Activated CD4-positive, alpha-beta T cell treated with anti-CD3 and anti-CD28 coated beads, Interleukin-2, amount 50 U/mL, for 1 hour (primary cell): ENCODE measurements at regions not wholly inside any gene's neighbourhood (a gene's known extent, or its start where the extent isn't known, plus 50 kb on each side); places are given as distances from the start of the nearest gene placed in this dataset.
"Not testable (repeated sequence)": the region's sequence is repeated elsewhere in the genome, so short reads cannot be mapped to it uniquely, and the experiment has no call there.

Source experiments
- DNase-seq: peaks from one replicate; pipeline ENCODE4 v3.0.0-alpha.2; 2020

- DNase-seq, result not testable (repeated sequence)
Observed at GRCh38 chr6:147651-148050, 144.6 kb upstream of the DUSP22 start.

DNA sequence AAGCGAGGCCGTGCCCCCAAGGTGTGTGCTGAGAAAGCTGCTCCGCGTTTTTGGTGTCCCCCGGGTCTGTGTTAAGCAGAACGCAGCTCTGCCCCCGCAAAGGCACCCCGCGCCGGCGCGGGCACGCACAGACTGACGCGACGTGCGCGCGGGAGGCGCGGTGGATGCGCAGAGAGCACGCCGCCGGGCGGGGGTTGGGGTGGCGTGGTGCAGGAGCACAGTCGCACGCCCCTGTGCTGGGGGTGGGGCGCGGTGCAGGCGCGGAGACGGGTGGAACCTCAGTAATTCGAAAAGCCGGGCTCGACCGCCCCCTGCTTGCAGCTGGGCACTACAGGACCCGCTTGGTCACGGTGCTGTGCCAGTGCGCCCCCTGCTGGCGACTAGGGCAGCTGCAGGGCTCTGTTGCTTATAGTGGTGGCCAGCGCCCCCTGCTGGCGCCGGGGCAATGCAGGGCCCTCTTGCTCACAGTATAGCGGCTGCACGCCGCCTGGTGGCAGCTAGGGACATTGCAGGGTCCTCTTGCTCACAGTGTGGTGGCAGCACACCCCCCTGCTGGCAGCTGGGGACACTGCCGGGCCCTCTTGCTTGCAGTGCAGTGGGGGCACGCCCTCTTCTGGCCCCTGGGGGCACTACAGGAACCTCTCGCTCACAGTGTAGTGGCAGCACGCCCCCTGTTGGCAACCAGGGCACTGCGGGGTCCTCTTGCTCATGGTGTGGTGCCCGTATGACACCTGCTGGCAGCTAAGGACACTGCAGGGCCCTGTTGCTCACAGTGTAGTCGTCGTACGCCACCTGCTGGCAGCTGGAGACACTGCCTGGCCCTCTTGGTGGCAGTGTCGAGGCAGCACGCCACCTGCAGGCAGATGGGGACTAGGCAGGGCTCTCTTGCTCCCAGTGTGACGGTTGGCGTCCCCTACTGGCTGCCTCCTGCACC is 144.0 kb upstream of the DUSP22 start:
- peak; percentile 56 for DNase-seq

- DNase-seq, result not testable (repeated sequence)
Observed at GRCh38 chr6:150147-150546, 142.1 kb upstream of the DUSP22 start.

- not testable (repeated sequence) for DNase-seq
Observed at GRCh38 chr6:152436-152835, 139.9 kb upstream of the DUSP22 start.

GRCh38 chr6:153026-153425 is 139.3 kb upstream of the DUSP22 start:
- not testable (repeated sequence) for DNase-seq

GRCh38 chr6:153867-154266 is 138.4 kb upstream of the DUSP22 start:
- DNase-seq, result not testable (repeated sequence)

DNA sequence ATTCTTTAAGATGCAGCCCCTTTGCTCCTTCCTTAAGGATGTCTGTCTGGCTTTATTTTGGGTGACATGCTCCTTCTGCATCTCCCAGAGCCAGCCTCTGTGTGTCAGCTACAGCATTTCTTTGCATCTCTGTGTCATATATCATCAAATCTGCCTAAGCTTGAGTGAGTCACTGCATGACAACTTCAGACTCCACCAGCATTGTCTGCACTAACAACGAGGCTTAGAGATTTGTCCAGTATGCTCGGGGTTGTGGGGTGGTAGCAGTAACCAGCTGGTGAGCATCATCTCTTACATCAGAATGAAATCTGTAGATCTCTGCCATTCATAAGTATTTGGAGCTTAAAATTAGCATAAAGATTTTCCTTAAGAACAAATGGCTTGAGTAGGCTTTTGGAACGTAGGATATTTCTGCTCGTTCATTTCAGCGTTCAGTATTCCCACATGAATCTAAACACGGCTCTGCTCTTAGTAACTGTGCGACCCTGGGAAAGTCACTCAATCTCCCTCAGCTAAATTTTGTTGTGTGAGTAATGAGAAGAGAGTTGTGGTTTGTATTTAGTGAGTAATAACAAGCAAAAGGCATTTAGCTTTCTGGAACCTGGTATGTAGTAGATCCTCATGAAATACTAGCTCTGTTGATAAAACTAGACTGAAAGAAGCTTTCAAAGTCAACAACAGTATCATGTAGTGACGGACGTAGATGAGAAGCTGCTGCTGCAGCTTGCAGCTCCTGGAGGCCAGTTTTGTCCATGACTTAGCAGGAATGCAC is 137.8 kb upstream of the DUSP22 start:
- DNase-seq, result not testable (repeated sequence)

GRCh38 chr6:156010-156409 is 136.3 kb upstream of the DUSP22 start:
- DNase-seq, result no peak

DNA sequence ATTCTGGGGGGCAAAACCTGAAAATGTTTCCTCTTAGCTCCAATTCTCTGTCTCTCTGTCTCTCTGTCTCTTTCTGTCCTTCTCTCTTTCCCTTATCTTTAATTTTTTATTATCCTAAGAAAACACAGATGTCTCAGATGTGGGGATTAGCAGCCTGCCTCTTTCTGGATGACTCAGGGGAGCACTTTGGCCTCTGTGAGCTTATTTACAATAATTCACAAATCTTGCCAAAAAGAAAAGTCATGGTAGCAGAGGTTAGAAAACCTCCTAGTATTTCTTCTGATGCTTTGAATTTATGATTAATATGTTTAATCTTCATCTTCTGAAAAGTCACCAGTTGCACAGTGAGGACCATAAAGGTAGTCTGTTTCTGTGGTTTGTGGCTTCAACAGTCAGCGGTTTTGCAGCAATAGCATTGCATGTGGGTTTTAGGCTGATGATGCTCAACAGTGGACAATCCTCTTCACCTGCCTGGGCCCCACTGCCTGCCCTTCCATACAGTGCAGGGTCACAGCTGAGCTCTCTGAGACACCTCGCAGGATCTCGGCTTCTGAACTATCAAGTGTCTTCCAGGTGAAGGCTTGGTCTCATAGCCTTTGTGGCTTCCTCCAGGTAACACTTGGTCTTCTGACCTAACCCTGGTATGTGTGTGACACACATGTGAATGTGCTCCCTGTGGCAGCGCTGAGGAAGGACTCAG is 135.7 kb upstream of the DUSP22 start:
- DNase-seq, result not testable (repeated sequence)

- DNase-seq, result not testable (repeated sequence)
Observed at GRCh38 chr6:157176-157575, 135.1 kb upstream of the DUSP22 start.

GRCh38 chr6:161657-162056 is 130.6 kb upstream of the DUSP22 start:
- DNase-seq, result not testable (repeated sequence)

- DNase-seq, result no peak
Observed at GRCh38 chr6:164720-165119, 127.6 kb upstream of the DUSP22 start.

DNA sequence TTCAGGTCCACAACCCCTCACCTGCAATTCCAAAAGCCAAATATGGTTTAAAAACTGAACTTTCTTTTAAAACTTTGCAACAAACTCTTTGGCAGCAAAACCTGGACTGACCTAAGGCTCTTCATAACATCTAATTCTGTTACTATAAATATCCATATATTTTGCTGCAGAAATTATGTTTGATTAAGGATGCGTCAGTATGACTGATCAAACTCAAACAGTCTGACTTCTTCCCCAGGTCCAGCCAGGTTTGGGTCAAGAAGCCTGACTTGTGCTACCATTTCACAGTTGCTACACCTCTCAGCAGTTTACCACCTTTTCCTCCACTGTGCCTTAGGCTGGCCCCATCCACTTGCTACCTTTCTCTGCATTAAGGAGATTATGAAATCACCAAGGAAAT is 127.0 kb upstream of the DUSP22 start:
- DNase-seq, result no peak

DNA sequence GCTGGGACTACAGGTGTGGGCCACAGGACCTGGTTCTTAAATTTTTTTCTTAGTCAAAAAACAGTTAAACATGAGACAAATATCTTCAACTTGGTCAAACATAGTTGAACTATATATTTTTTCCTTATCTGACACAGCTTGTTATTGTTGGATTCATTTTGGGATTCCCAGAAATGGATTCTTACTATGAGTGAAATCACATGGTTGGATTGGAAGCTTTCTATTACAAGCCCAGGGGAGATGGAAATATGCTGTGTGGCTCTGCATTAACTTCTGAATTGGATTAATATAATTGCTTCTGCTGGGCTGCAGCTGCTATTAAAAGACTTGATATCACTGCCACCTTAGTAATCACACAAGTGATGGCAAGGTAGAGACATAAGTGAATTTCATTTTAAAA is 126.4 kb upstream of the DUSP22 start:
- no peak for DNase-seq

GRCh38 chr6:168865-169455 is 123.3 kb upstream of the DUSP22 start:
- DNase-seq, result no peak

- no peak for DNase-seq
Observed at GRCh38 chr6:174036-174435, 118.3 kb upstream of the DUSP22 start.

GRCh38 chr6:175680-176079 is 116.6 kb upstream of the DUSP22 start:
- DNase-seq, result no peak

DNA sequence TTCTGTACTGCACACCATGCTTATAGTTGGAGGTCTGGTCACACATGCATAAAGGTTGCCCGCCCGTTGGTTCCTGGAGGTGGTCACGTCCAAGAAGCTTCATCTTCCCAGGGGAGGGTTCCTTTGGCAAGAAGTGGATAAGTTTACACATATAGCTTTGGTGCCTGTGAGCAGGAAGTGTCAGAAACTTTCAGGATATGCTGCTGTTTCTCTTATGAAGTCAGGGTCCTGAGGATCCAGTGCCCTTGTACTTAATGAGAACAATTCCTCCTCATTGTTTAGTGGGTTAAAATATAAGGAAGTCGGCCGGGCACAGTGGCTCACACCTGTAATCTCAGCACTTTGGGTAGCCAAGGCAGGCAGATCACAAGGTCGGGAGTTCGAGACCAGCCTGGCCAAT is 115.5 kb upstream of the DUSP22 start:
- DNase-seq, result no peak

- DNase-seq, result no peak
Observed at GRCh38 chr6:178119-178518, 114.2 kb upstream of the DUSP22 start.

- not testable (repeated sequence) for DNase-seq
Observed at GRCh38 chr6:178929-179328, 113.4 kb upstream of the DUSP22 start.

DNA sequence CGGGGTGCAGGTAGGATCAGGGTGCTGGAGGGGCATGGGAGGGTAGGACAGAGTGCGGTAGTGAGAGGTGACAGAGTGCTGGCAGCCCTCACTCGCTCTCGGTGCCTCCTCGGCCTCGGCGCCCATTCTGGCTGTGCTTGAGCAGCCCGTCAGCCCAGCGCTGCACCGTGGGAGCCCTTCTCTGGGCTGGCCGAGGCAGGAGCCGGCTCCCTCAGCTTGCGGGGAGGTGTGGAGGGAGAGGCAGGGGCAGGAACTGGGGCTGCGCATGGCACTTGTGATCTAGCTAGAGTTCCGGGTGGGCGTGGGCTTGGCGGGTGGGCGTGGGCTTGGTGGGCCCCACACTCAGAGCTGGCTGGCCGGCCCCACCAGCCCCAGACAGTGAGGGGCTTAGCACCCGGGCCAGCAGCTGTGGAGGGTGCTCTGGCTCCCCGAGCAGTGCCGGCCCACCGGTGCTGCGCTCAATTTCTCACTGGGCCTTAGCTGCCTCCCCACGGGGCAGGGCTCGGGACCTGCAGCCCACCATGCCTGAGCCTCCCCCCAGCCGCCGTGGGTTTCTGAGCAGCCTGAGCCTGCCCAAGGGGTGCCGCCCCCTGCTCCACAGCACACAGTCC is 112.8 kb upstream of the DUSP22 start:
- DNase-seq, result no peak

GRCh38 chr6:180091-180694 is 112.1 kb upstream of the DUSP22 start:
- not testable (repeated sequence) for DNase-seq
